GM12864 (cell line): ENCODE measurements at regions not wholly inside any gene's neighbourhood (a gene's known extent, or its start where the extent isn't known, plus 50 kb on each side); places are given as distances from the start of the nearest gene placed in this dataset.

Experiments
- DNase-seq: peaks from one replicate; pipeline ENCODE4 v3.0.0-alpha.2; 2011; ENCODE audit warnings: low read depth
- H3K4me3 ChIP-seq: 2 replicates; pipeline ENCODE4 v1.5.1; 2011; ENCODE audit warnings: mild to moderate bottlenecking, low read depth, low read length, control low read depth
- TF ChIP-seq, protein P1 (sequence below): IDR thresholded peaks from 2 replicates; pipeline ENCODE4 v1.5.1; 2011; ENCODE audit warnings: low read depth, mild to moderate bottlenecking, moderate library complexity, low read length, control low read depth, inconsistent platforms; ENCODE audit errors: missing control alignments

DNA sequence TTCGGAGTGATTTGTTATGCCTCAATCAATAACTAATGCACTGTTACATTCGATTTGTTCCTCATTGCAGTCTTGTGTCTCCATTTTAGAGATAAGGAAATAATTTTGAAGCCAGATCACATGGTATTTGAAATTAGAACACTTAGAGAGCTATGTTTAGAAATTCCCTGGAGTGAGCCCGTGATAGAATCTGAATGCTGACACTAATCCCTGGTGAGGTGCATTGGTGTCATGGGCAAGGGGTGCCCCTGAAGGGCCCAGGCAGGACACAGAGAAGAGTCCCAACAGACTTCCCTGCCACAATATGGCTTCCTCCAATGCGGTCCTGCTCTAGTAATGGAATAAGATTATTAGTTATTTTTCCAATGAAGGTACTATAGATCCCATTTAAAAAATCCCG lies 223.0 kb downstream of the NR2F2 start:
- DNase-seq: no peak
- H3K4me3 ChIP-seq: no peak overlapping the region
- TF ChIP-seq, protein P1, sequence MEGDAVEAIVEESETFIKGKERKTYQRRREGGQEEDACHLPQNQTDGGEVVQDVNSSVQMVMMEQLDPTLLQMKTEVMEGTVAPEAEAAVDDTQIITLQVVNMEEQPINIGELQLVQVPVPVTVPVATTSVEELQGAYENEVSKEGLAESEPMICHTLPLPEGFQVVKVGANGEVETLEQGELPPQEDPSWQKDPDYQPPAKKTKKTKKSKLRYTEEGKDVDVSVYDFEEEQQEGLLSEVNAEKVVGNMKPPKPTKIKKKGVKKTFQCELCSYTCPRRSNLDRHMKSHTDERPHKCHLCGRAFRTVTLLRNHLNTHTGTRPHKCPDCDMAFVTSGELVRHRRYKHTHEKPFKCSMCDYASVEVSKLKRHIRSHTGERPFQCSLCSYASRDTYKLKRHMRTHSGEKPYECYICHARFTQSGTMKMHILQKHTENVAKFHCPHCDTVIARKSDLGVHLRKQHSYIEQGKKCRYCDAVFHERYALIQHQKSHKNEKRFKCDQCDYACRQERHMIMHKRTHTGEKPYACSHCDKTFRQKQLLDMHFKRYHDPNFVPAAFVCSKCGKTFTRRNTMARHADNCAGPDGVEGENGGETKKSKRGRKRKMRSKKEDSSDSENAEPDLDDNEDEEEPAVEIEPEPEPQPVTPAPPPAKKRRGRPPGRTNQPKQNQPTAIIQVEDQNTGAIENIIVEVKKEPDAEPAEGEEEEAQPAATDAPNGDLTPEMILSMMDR: no peak

DNA sequence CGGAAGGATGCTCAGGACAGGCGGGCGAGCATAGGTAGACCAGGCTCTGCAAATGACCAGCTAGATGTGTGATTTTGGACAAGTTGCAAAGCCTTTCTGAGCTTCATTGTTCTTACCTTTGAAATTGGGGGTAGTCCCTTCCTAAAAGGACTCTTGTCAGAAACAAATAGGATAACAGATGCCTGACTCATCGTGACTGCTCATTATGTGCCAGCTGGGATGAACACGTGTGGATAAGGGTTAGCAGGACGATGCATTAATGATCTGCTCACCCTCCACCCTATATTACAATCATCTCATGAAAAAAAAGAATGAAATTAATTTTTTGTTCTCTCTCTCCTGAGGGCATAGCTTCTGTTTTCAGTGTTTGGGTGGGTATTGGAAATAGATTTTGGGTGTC lies 223.4 kb downstream of the NR2F2 start:
- DNase-seq: no peak
- TF ChIP-seq, protein P1: no peak
- H3K4me3 ChIP-seq: no peak overlapping the region

DNA sequence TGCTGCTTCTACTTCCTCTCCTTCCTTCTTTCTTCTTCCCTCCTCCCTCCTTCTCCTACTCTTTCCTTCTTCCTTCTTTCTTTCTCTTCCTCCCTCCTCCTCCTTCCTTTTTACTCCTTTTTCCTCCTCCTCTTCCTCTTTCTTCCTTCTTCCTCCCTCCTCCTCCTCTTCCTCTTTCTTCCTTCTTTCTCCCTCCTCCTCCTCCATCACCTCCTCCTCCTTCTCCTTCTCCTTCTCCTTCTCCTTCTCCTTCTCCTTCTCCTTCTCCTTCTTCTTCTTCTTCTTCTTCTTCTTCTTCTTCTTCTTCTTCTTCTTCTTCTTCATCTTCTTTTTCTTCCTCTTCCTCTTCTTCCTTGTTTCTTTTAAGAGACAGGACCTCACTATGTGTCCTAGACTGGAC lies 224.0 kb downstream of the NR2F2 start:
- DNase-seq: no peak

DNA sequence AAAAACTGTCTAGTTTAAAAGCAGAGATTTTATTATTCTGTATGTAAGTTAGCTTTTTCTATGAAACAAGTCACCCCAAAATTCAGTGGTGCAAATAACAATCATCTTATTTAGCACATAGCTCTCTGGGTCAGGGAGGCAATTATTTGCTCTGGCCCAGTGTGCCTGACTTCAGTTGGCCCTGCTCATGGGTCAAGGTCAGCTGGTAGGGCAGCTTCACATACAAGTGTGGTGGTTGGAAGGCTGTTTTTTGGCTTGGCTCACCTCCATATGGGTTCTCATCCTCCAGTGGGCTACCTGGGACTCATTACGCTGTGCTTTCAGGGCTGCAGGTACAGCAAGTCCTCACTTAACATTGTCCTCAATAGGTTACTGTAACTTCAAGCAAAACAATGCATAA lies 228.6 kb downstream of the NR2F2 start:
- TF ChIP-seq, protein P1: no peak
- H3K4me3 ChIP-seq: no peak overlapping the region
- DNase-seq: no peak

More for the DNA sequence above, 224.0 kb downstream of the NR2F2 start:
- H3K4me3 ChIP-seq: no peak overlapping the region
- TF ChIP-seq, protein P1: no peak

DNA sequence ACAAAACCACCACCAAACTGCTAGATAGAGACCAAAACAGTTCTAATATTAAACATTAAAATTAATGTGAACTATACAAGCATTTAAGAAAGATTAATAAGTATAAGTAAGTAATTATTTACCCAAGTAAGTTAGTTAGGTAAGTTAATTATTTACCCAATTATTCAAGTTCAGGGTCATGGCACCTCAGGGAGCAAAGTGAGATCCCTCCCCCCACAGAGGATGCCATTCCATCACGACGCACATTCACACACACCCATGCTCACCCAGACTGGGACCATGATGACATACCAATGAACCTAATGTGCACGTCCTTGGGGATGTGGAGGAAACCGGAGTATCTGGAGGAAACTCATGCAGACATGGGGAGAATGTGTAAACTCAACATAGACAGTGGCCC lies 229.1 kb downstream of the NR2F2 start:
- DNase-seq: no peak

DNA sequence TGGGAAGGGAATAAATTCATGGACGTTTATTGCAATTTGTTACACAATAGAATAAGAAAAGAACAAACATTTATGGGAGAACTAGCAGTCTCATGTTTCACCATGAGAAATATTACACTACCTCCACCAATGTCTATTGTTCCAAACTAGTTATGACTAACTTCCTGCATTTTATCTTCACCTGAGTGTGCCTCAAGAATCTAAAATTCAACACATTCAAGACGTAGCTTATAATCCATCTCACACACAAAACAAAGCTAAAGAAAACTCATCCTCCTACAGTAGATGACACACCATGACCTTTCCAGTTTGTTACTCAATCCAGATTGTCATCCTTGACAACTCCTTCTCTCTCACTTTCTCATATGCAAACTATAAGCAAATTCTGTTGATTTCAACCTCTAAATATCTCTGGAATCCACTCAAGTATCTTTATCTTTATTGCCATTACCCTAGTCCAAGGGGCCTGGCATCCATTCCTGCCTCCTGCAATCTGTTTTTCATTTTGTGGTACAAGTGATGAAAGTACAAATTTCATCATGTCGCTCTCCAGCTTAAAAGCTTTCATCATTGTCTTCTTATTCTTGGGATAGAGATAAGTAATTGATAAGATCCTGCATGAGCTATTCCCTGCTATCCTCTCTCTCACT lies 229.9 kb downstream of the NR2F2 start:
- TF ChIP-seq, protein P1: no peak
- no peak for DNase-seq
- no peak overlapping the region for H3K4me3 ChIP-seq

More for the DNA sequence above, 229.1 kb downstream of the NR2F2 start:
- H3K4me3 ChIP-seq: no peak overlapping the region
- TF ChIP-seq, protein P1: no peak

DNA sequence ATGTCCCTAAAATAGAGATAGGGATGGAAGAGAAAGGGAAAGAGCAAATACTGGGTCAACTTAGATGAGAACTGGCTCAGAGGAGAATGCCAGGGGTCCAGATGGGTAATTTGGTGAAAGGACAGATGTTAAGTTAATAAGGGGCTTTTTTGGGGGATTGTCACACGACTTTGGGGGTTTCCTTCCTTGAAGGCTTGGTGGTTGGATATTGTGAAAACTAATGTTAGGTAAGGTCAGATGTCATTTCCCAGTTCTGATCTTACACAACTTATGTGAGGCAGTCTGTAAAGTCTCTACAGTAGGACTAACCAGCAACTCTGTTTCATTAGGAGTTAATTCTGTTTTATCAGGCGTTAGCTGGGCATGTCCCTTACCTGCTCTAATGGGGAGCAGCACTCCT lies 231.1 kb downstream of the NR2F2 start:
- TF ChIP-seq, protein P1: no peak
- DNase-seq: no peak
- no peak overlapping the region for H3K4me3 ChIP-seq
